NCI-H82 (cell line): ENCODE measurements at regions not wholly inside any gene's neighbourhood (a gene's known extent, or its start where the extent isn't known, plus 50 kb on each side); places are given as distances from the start of the nearest gene placed in this dataset.
"Not testable (repeated sequence)": the region's sequence is repeated elsewhere in the genome, so short reads cannot be mapped to it uniquely, and the experiment has no call there.

Experiments
- DNase-seq: peaks from one replicate; lab custom pipeline; 2025; lab: John Stamatoyannopoulos, UW

DNA sequence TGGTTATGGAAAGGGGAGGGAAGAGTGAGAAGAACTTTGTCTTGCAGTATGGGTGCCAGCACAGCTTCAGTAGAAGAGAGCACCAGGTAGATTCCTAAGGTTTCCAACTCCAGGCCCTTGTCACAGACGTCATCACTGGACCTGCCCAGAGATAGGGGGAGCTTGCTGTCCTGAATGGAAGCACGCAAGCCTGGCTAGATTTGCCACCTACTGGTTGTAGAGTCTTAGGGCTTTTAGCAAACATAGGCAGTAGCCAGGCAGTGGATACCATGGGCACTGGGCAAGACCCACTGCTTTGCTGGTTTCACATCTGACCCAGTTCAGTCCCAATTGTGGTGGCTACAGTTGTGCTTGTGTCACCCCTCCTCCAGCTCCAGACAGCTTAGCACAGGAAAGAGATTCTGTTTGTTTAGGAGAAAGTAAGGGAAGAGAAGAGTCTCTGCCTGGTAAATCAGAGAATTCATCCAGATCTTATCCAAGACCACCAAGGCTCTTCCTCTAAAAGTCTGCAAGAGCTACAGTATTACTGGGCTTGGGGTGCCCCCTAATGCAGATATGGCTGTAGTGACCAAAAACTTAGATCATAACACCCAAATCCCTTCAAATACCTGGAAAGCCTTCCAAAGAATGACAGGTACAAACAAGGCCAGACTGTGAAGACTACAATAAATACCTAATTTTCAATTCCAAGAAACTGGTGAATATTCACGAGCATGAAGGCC is 158.9 kb downstream of the HINT1 start:
- DNase-seq: peak; percentile 0

DNA sequence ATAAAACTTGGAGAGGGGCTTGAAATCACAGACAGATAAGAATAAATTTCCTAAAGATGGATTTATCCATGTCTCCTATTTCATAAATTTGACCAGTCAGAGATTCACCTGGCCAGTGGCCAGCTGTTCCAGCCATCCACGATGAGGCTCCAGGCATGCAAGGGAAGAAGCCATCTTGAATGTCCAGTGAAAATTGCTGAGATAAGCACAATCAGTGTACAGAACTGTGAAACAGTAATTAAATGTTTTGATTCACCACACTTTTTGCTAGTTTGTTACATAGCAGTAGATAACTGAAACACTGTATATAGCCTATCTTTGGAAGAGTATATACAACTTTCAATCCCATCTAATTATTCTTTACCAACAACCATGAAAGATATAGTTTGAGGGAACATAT is 163.5 kb downstream of the HINT1 start:
- DNase-seq: no peak

DNA sequence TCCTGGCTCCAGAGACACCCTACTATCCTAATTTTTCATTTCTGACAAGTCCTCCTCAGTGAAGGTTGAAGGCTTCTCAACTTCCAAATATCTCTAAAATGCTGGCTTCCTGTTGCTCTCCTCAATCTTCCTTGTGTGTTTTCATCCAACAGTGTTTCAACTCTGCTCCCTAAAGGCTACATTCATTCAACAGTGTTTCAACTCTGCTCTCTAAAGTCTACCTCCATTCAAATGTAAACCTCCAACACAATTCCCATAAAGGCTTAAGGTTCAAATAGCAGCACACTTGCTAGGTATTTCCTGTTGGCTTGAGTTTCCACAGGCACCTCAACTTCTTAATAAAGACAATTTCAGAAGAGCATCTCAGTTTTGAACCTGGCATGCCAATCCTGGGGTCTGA is 164.8 kb downstream of the HINT1 start:
- no peak for DNase-seq

DNA sequence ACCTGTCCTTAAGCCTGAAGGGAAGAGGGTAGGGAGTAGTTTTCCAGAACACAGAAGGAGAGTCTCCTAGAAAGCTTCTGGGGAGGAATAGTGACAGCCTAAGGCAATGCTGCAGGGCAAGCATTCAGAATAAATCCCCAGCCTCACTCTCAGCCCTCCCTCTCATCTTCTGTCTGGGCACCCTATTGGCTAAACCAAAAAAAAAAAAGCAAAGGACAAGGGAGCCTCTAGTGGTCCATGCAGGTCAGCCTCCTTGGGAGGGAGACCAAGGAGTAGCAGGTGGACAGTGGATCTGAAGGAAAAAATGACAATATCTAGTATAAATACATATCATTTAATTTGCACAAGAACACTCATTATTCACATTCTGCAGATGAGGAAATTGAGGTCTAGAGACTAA is 168.3 kb downstream of the HINT1 start:
- DNase-seq: not testable (repeated sequence)

DNA sequence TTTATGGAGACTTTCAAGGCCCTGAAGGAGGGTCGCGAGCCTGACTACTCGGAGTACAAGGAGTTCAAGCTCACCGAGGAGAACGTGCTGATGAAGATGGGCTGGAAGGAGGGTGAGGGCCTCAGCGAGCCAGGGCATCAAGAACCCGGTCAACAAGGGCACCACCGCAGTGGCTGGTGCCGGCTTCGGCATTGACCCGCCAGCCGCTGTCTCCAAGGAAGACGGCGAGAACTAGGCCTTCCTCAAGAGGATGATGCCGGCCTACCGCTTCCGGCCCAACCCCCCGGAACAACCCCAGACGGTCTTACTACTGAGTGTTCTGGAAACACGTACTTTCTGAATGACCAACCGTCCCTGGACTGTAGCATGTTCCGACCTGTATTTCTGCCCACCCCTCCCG is 169.2 kb downstream of the HINT1 start:
- no peak for DNase-seq

DNA sequence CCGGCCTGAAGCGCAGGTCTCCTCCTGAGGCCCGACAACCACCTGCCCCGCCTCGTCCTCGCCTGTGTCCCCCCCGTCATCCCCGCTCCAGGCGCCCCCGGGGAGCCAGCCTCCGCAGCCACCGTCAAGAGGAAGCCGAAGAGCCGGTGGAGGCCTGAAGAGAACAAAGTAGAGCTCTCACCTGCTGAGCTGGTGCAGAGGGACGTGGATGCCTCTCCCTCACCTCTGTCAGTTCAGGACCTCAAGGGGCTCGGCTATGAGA is 169.9 kb downstream of the HINT1 start:
- no peak for DNase-seq

DNA sequence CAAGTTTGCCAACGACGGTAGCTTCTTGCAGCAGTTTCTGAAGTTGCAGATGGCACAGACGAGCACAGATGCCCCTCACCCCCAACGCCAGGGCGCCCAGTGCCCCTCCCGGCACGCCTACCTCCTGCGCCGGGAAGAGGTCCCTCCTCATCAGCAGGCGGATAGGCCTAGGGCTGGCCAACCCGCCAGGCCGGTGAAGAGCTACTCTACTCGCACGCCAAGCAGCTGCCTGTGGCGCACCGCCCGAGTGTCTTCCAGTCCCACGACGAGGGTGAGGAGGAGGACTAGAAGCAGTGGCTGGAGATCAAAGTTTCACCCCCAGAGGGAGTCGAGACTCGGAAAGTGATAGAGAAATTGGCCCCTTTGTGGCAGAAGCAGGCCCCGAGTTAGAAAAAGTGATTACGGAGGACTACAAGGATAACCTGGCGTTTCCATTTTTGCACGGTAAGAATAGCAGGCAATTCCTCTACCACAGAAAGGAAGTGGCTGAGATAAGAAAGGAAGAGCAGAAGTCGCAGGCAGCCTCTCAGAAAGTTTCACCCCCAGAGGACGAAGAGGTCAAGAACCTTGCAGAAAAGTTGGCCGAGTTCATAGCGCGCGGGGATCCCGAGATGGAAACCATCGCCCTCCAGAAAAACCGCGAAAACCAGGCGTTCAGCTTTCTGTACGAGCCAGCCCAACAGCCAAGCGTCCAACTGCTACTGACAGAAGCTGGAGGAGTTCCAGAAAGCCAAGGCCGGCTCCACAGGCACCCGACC is 170.4 kb downstream of the HINT1 start:
- no peak for DNase-seq

DNA sequence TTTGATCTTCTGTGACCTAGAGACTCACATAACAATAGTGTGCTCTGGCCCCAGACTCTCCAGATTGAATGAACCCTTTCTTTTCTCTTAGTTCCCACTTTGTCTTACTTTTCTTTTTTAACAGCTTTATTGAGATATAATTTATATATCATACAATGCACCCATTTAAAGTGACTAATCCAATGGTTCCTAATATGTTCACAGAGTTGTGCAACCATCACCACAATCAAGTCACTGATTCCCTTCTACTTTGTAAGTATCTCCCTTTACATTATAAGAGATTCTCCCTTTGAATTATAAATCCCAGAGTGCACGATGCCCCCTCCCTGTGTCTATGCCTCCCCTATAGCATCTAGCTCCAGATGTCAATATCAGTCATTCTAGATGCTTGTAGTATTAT is 172.4 kb downstream of the HINT1 start:
- DNase-seq: no peak

DNA sequence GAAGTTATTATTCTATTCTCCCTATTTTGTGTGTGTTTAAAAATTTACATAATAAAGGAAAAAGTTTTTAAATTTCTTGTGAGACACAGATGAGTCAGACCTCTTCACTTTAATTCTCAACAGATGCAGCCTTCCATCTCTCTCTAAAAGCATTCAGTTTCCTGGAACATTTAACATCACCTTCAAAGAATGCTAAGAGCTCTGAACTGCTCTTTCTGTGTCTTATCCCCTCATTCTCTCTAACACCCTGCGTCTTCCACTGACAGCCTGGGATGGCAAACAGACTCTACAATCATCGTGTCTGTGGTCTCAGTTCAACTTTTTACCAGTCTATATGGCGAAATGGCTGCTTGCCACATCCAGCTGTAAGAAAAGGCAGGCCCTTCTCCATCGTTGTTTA is 173.0 kb downstream of the HINT1 start:
- DNase-seq: no peak

DNA sequence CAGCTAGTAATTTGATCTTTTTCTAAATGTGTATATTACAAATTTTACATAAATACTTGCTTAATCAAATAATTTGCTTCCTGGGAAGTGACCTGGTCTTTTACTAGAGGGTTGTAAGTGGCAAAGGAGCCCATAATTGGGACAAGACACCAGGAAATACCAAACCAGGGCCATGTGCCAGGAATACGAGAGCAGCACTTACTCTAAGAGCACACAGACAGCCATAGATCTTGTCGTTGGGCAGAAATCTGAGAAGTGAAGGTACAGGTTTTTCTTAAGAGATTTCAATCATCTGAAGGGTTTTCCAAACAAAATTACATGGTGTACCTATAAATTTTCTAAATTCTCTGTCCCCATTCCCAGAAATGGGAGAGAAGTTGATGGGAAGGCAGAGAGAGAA is 179.3 kb downstream of the HINT1 start:
- DNase-seq: no peak

DNA sequence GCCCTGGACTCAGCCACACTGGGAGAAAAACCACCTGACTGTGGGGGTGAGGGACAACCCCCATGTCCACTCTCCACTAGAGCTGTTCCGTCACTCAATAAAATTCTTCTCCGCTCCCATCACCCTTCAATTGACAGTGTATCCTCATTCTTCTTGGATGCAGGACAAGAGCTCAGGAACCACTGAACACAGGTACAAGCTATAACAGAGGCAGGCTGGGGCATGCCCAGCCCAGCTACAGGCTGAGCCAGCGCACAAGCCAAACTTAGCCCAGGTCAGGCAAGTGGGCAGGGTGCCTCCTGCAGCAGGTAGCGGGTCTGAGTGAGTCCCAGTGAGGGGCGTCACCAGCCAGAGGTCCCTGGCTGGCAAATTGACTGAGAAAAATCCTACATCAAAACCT is 183.4 kb downstream of the HINT1 start:
- DNase-seq: no peak

DNA sequence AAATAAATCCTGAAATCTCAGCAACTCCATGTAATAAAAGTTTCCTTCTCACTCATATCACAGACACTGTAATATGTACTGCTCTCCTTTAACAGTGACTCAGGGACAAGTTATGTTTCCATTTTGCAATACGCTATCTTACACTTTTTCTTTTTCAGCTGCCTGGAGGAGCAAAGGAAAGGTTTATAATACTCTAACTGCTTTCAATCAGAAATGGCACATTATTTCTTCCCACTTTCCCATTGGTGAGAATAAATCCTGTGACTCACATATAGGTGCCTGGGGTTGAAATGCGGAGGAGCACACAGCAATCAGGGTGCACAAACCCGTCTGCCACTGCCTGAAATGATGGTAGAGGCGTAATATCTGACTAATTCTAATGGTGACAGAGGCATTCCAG is 186.6 kb downstream of the HINT1 start:
- no peak for DNase-seq

DNA sequence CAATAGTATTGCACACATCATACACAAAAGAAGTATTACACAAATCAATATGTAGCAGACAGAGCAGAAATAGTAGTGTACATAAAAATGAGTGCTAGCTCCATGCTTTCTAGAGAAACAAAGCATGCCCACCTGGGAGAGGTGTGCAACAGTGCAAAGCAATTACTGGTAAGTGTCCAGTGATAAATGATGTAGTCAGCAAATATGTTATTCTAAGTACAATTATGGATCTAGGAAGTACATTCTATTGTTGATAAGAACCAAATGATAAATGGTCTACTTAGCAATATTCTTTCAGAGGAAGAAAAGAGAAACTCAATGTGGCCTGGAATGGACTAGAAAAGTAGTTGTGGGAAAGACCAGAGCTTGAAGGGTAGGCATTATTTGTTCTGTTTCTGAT is 188.6 kb downstream of the HINT1 start:
- DNase-seq: no peak

DNA sequence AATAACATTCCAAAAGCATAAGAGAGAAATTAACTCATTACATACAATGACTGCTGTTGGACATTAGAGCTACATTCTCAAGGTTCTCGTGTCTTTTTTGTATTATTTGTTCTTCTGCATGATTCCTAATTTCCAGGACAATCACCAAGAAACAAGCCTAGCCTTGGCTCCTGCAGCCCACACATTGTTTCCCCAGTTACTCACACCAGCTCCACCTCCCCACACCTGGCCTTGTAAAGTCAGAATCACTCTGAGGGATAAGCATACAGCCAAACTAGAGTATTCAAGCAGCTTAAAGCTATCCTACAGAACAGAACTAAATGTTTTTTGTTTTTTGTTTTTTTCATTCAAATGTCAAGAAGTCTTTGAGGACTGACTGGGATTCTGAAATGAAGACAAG is 189.2 kb downstream of the HINT1 start:
- no peak for DNase-seq

DNA sequence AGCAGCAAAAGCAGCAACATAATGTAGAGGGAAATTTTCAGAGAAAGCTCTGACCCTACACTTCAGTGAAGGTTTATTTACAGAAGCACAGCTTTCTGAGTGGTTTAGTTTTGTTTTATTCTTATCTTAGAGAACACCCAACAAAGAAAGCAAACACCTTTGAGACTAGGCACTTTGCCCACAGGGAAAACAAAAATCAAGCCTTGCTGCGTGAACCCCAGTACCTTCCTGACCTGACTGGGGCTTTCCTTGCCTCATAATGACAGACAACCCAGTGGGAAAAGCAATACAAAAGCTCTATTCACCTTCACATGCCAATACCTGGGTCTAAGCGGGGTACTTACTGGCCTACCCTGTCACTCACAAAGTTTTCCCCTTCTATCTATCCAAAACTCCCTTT is 189.8 kb downstream of the HINT1 start:
- no peak for DNase-seq

DNA sequence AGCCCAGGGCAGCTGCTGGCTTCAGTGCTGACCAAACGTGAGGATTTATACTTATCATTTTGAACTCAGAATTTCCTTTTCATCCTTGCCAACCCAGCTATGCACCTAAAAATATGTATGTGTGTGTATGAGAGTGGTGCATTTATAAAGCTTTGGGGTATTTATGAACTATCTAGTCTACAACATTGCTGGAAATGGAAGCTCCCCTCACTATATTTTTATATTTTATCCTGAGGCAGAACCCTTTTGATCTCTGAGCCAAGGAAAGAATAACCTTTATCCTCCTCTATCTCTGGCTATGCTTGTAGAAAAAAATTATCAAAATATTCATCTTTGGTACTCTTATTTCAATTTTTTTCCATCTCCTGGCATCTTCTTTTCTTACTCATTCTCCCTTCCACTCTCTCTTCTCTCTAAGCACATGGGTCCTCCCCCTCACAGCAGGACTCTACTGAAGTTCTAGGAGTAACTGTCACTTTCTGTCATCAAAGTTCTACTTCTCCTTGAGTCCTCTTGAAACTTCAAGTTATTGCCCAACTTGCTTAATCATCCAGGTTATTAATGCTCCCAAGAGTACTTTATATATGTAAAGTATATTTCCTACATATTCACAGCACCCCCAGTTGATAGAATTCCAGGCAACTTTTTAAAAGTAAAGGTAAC is 190.9 kb downstream of the HINT1 start:
- no peak for DNase-seq

DNA sequence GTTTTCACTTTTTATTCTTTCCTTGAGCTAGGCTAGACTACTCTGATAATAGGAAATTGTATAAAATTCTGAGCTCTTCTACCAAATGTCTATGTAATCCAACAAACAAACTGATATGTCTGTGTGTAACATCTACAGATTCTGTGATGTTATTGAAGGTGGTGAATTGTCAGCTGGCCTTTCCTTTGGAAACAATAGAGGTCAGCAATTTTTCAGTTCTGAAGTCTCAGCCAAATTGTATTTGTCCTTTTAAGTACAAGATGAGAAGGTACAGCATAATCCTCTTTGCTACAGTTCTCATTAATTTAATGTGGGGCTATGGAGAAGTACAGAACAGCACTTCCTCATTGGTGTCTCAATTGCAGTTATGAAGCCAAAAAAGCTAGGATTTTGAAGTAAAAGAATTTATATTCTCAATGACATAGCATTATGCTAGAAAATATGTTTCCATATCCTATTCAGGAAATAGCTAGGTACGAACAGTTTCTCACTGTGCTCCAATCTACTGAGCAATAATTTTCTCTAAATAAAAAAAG is 198.0 kb downstream of the HINT1 start:
- DNase-seq: peak; percentile 16

DNA sequence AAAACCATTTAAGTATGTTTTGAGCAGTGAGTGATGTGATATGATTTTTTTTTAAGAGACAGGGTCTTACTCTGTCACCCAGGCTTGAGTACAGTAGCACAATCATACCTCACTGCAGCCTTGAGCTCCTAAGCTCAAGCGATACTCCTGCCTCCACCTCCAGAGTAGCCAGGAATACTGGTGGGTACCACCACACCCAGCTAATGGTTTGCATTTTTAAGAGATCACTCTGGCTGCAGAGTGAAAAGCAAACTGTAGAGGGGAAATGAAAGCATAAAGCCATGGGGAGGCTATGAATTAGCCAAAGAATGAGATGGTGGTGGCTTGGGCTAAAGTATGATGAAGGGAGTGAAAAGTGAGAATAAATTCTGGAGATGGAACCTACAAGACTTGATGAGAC is 199.1 kb downstream of the HINT1 start:
- DNase-seq: no peak

DNA sequence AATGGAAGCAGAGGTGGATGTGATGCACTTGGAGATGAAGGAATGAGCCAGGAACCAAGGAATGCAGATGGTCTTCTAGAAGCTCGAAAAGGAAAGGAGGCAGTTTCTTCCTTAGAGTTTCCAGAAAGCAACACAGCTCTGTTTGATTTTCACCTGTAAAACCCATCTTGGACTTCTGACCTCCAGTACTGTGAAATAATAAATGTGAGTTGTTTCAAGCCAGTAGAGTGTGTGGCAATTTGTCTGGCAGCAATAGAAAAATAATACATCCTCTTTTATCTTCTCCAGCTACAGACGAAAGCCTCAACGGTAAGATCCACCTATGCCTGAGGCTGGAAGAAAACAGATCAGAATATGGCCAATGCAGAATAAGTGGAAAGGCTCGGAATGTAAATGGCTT is 199.7 kb downstream of the HINT1 start:
- no peak for DNase-seq

DNA sequence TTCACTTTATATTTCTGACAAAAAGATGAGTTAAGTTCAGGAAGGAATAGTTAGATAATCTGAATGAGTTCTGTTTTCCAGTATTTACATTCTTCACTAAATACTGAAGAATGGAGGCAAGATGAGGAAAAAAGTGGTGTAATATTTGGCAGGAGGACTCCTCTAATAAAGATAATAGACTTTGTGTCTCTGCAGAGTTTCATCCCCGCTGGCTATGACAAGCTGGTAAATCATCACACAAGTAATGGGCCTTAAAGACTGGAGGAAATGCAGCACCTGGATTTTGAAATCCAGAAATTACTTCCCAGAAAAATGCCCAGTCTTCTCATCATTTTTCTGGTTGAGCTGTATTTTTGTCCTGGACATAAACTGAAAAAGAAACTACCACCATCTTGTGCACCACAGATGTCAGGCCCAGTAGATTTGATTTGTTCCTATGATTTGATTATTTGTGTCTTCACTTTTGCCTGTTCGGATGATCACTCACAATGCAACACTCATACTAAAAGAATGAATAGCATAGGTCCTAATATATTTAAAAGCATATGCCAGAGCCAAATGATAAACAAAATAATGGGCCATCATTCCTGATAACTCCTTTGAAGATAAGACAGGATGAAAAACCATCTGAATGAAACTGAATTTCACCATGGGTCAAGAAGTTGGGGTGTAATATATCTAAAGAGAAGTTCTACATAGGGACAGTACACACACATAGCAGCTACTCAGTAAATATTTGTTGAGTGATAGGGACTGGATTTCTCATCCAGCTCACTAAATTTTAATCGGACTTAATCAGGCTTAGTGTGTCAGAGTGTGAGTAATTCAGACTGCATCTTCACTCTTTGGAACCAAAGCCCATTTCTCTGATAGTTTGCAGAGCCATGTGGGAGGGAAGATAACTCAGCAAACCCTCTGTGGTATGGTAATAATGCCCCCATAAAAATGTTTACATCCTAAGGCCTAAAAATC is 200.5 kb downstream of the HINT1 start:
- DNase-seq: peak; percentile 2

DNA sequence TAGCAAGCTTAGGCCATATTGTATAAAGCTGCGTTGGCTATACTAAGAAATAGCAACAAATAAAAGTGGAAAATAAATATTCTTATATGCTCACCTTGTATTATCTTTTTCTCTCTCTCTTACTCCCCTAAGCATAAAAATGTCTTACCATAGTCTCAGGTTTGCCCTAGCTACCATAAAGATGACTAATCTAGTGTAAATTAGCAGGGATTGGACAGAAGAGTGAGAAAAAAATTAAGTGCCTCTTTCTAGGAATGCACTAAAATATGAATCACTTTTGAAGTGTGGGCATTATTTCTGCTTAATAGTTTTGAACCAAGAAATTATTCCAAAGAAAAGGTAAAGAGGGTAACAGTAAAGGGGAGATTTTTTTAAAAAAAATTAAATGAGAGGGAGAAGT is 201.3 kb downstream of the HINT1 start:
- DNase-seq: no peak

DNA sequence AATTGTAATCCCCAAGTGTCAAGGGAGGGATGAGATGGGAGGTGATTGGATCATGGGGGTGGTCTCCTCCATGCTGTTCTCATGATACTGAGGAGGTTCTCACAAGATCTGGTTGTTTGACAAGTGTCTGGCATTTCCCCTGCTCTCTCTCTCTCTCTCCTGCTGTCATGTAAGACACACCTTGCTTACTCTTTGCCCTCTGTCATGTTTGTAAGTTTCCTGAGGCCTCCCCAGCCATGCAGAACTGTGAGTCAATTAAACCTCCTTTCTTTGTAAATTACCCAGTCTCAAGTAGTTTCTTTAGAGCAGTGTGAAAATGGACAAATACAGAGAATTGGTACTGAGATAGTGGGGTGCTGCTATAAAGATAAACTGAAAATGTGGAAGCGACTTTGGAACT is 207.9 kb downstream of the HINT1 start:
- DNase-seq: no peak
